ENCODE measurements at regions not wholly inside any gene's neighbourhood (a gene's known extent, or its start where the extent isn't known, plus 50 kb on each side); places are given as distances from the start of the nearest gene placed in this dataset.
"Not testable (repeated sequence)": the region's sequence is repeated elsewhere in the genome, so short reads cannot be mapped to it uniquely, and the experiment has no call there.

DNA sequence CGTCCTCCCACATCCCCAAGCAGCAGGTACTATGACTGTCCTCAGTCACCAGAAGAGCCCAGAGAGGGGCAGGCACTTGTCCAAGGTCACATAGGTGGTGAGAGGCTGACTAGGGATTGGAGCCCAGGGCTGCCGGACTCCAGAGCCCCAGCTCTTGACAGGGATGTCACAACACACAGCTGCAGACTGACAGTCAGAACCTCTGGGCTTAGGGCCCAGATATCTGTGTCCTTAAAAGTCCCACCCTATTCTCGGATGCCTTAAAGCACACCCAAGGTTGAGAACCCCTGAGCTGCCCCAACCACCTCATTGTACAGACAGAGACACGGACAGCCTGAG is 622.9 kb downstream of the MATN1 start:
- no peak for DNase-seq

DNA sequence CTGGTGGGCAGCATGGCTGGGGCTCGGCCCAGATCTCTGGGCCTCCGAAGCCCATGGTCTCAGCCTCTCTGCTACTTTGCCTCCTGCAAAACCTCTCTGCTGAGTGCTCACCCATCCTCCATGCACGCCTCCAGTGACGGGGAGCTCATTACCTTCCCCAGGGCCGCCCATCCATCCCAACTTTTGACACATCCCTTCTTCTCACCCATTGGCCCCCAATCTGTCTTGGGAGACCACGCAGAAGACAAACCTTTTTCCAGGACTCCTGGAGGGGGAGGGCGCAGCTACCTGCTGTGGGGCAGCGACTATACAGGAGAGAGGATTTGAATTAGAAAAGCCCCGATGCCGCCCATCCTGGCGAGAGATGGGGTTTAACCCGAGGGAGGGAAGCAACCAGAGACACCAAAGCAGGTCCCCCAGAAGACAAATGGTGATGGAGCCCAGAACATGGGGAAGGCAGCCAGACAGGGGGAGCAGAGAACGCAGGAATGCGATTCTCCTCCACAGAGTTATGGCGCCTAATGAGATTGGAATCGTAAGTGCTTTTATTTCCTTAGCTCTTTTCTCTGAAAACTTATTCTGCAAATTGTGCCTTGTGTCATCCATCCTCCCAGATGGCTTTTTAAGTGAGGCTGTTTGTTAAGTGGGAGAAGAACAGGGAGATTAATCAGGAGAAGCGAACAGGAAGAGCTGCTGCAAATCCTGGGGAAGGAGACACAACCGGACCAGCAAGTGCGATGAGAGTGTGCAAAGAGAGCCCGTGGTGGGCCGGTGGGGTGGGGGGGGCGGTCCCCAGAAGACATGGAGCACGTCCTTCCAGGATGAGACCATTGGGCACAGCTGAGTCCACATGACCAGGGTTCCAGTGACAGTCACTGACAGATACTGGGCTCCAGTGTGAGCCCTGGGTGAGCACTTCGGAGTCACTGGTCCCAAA is 623.5 kb downstream of the MATN1 start:
- DNase-seq = no peak

DNA sequence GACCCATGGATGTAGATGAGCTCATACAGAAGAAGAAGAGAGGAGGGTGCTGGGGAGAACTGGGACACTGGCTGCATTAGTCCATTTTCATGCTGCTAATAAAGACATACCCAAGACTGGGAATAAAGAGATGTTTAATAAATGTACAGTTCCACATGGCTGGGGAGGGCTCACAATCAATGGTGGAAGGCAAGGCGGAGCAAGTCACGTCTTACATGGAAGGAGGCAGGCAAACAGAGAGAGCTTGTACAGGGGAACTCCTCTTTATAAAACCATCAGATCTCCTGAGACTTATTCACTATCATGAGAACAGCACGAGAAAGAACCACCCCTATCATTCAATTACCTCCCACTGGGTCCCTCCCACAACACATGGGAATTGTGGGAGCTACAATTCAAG is 625.5 kb downstream of the MATN1 start:
- not testable (repeated sequence) for DNase-seq

- DNase-seq = no peak
Observed at GRCh38 chr1:30095451-30096025, 627.8 kb downstream of the MATN1 start.

GRCh38 chr1:30095051-30095450 is 628.3 kb downstream of the MATN1 start:
- no peak for DNase-seq

DNA sequence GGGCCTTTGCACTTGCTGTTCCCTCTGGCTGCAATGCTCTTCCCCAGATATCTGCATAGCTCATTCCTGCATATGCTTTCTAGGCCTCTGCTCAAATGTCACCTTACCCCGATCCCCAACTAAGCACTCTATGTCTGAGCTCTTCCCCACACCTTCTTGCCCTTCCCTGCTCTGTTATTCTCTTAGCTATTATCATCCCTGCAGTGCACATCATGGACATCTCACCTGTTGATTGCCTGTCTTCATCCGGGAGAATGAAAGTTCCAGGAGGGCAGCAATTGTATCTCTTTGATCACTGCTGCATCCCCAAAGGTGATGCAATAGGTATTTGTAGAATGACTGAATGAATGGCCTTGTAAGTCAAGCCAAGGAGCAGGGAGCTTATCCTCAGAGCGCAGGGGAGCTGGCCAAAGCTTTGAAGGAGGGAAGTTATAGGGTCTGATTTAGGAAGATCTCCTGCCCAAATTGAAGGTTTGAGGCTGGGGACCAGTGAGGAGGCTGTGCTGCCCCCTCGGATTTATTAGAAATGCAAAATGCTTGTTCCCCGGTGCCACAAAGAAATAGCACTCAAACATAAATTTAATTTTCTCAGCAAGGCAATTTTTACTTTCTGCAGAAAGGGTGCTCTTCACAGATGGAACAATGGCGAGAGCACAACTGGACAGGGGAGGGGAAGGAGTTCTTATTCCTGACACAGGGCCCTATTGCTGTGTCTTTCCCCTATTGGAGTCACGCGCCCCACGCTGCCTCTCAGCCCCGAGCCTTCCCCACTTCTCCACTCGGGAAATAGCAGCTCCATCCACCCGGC is 631.1 kb downstream of the MATN1 start:
- DNase-seq = no peak

GRCh38 chr1:30090162-30090820 is 633.1 kb downstream of the MATN1 start:
- DNase-seq = no peak

DNA sequence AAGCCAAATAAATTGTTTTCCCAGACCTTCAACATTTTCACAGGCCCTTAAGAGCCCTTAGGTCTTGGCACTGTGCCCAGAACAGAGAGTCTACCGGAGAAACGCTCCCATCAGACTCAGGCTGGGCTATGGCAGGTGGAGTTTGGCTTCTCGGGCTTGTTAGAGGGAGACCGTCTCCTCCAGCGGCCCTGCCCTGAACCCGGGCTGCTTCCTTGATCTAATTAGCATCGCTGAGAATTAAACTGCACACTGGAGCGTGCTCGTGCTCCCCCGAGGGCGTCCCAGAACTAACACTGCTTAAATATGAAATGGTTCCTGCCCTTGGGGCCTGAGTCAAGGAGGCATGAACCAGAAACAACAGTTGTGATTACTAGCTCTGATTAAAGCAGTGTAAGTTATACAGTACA is 634.4 kb downstream of the MATN1 start:
- DNase-seq = no peak

GRCh38 chr1:30088594-30088993 is 634.8 kb downstream of the MATN1 start:
- DNase-seq = no peak

GRCh38 chr1:30087465-30087864 is 635.9 kb downstream of the MATN1 start:
- DNase-seq = no peak

DNA sequence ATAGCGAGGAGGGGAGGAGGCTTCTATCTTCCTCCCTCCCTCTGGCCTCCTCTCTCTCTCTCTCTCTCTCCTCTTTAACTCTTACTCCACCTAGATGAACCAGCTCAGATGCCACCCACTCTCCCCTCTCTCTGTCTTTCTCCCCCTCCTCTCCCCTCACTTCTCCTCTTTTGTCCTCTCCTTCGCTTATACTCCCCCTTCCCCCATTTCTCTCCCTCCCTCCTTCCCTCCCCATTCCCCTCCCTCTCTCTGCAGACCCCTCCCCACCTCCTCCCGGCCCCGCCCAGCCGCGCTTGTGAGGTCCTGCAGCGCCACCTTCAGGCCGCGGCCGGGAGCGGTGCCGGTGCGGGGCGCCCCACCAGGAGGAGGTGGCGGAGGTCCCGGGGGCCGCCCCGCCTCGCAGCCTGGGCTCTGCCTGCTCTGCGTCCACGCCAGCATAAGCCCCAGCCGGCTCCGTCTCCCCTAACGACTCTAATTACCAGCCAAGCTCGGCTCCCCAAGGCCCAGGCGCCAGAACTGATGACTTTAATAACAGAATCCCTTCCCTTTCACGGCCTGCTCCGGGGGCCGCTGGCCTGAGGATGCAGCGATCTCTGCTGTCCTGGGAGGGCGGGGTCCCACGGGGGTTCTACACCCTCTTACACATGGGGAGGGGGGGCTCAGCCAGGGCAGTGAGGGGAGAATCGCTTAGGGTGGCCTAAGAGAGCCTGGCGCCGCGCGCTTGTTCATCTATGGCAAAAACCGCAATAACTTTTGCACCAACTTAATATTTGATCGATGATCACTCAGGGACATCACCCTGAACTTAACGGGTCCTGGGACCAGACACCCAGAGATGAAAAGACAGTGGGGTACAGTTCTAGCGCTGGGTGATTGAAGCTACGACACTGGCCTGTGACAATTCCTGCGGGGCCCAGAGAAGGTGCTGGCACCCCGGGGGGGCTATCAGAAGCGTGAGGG is 637.3 kb downstream of the MATN1 start:
- peak; percentile 10 for DNase-seq

DNA sequence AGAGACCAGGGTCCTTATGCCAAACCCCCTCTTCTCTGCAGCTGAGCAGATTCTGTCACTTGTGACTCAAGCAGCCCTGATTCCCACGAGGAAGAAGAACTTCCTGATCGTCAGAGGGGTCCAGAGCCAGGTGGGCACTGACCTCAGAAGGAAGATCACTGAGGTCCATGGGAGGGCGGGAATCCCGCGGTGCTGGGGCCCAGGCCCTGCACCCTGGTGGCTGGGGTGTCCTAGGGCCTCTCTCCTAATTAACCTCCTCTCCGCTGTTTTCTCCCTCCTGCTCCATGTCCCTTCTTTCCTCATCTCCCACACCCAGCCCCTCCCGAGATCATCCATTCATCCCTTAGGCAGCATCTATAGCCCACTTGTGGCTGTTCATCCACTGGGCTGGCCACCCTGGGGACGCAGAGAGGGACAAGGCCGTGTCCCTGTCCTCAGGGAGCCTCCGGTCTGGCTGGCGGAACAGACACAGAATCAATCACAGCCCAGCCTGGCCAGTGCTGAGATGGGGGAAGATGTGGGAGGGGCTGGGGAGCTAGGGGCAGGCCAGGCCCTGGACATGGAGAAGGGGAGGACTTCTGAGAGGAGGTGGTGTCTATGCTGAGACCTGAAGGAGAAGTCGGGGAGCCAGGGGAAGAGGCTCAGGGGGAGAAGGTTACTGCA is 638.3 kb downstream of the MATN1 start:
- no peak for DNase-seq

DNA sequence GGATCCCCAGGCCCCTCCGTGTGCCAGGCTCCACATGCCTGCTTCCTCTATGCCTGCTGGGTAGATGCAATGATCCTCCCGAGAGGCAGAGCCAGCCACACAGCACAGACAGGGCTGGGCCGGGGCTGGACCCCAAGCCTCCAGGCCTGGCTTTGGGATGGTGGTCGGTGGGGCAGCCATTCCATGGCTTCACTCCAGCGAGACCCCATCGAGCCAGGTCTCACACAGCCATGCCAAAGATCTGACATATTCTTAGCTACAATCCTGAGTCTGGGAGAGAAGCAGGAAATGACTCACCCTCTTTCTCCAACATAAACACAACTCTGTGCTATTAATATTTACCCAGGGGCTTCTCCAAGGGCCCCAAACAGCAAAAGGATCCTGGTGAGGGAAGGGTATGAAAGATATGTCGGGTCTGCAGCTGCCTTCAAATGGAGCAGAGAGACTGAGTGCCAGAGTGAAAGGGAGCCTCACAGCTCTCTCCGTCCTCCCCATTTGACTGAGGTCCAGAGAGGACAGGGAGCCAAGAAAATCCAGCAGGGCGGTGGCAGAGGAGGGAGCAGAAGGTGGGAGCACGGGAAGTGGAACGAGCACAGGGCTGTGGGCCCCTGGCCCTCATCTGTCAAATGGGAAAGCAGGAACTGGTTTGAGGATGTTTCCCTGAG is 639.5 kb downstream of the MATN1 start:
- no peak for DNase-seq

DNA sequence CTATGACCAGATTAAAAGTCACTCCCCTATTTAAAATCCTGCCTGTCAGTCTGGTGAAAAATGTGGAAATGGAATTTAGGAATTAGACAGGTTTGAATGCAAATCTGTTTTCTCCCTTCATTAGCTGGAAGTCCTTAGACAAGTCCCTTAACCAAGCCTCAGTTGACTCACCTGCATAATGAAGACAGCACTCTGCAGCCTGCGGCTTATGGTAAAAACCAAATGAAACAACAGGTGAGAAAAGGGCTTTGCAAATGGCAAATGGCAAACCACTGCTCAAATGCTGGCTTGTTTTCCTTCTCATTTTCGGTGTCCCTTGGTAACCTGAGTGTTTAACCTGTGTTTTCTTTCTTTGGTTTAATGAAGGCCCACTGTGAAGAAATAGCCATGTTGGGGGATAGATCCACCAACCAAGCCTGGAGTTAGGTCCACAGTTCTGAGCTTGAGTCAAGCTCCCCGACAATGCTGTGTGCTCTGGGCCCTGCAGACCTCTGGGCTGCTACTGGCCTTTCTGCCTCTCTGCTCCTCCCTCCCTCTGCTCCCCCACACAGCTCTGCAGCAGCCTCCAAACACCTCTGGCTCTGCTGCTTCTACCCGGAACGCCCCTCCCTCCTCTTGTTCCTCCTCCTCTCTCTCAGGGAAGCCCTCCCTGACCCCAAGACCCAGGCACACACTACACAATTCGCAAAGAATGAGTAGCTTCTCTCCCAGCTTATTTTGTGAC is 641.8 kb downstream of the MATN1 start:
- no peak for DNase-seq

DNA sequence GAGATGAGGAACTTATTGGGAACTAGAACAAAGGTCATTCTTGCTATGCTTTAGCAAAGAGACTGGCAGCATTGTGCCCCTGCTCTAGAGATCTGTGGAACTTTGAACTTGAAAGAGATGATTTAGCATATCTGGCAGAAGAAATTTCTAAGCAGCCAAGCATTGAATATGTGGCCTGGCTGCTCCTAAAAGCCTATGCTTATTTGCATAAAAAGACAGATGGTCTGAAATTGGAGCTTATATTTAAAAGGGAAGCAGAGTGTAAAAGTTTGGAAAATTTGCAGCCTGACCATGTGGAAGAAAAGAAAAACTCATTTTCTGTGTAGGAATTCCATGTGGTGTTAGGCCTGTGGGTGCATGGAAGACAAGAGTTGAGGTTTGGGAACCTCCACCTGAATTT is 647.5 kb downstream of the MATN1 start:
- not testable (repeated sequence) for DNase-seq

DNA sequence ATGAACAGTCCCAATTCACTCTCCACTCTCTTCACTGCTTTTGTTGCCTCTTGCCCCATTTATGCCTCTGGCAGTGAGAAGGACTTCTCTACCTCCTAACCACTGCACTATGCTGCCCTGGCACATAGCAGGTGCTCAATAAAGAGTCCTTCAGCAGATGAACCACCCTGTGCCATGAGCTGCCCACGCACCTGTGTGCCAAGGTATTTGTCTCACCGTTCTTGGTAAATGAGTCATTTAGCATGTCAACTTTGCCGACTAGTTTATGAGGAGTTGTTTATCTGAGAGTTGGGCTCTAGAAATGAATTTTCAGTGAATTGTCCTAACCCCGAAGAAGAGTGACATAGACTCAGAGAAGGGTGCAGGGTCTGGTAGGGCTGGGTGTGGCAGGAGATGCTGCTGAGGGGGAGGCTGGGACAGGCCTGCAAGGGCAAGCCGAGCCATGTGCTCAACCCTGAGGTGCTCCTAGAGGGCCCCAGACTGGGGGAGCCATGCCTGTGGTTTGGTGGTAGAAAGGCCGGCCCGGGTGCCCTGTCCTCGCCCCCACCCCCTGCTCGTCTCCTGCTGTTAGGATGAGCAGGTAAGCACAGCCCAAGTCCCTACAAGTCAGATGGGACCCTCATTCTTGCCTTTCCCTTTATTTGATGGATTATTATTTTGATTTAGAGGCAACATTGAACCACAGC is 654.5 kb downstream of the MATN1 start:
- no peak for DNase-seq

DNA sequence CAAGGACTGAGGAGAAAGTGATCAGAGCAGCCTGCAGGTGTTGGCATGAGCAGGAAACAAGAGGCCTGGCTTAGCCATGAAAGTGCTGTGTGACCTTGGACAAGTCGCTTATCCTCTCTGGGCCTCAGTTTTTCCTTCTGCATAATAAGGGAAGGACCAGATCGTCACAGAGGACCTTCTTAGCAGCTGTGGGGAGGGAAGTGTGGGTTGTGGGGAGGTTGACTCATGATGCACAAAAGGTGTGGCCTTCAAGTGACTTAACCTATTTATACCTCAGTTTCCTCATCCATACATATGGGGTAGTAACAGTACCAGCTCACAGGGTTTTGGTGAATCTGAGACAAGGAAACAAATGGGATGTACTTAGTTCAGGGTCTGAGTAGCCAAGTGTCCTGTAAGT is 658.8 kb downstream of the MATN1 start:
- DNase-seq = no peak

DNA sequence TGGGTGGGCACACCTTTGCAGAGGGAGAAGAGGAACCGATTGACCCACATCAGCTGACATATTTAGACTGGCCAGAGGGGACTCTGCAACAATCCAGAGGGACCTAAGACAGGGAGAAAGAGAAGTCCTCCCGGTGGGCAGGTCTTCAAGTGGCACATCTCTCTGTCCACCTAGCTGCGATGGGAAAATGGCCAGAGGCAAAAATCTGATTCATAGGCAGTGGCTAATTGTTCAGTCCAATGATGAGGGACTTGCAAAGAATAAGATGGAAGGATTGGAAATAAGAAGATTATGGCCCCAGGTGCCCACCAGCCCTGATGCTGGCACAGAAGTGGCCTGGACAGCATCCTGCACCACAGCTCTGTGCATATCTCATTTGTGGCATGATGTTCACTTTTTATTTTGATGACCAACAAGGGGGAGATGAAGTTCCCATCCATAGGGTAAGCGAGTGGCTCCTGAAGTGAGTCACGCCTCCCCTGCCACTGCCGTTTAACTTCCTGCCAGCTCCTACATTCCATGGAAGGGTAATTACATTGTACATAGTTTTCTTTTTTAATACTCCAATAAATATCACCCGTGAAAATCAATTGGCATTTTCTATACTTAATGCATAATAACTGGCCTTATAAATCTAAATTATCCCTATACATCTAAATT is 659.6 kb downstream of the MATN1 start:
- no peak for DNase-seq

Data from CD4-positive, alpha-beta T cell treated with Interleukin-21 for 1 hour (primary cell).